ENCODE measurements at regions not wholly inside any gene's neighbourhood (a gene's known extent, or its start where the extent isn't known, plus 50 kb on each side); places are given as distances from the start of the nearest gene placed in this dataset.

GRCh38 chr10:125283191-125283835 is 123.0 kb upstream of the CTBP2 start:
- Histone ChIP-seq H4K20me1 (ENCODE audit: insufficient read depth) (no peaks in the 10 kb centered on the region), H3K9me2 (ENCODE audit: insufficient read depth) (no peaks in the 10 kb centered on the region), H3K9ac (no peak overlapping the region), H3K4me3 (no peak overlapping the region), H2AFZ (no peak overlapping the region), H3F3A (ENCODE audit: insufficient read depth) (no peaks in the 10 kb centered on the region), H3K79me2 (ENCODE audit: insufficient read depth) (no peaks in the 10 kb centered on the region), H3K36me3 (ENCODE audit: low read depth) (no peaks in the 10 kb centered on the region), H3K4me1 (ENCODE audit: insufficient read depth) (no peaks in the 10 kb centered on the region), H3K4me2 (ENCODE audit: unreplicated experiment) (no peak overlapping the region), H3K27ac (no peak overlapping the region), H3K9me3 (ENCODE audit: low read depth) (no peaks in the 10 kb centered on the region), H3K27me3 (replicated peaks; ENCODE audit: insufficient read depth) (peaks cover 26% of the 10 kb centered on the region; the same call in 1 of the 2 replicates)
- TF ChIP-seq EZH2phosphoT487 (IDR thresholded peaks at IDR 0.05; ENCODE audit: insufficient read depth, low read depth) (no peak), EZH2 (IDR thresholded peaks at IDR 0.05; ENCODE audit: insufficient read depth, poor library complexity, severe bottlenecking) (no peak)
- no peak for DNase-seq
- in situ Hi-C loops (cut with MboI) = no loop called here
- WGBS, 2 experiments (ENCODE audit: low coverage in 1 of 2, low lambda C conversion rate in 2 of 2, missing lambda C conversion rate in 2 of 2) = 20 to 21% methylated on average over 7 of the region's 7 CpGs

DNA sequence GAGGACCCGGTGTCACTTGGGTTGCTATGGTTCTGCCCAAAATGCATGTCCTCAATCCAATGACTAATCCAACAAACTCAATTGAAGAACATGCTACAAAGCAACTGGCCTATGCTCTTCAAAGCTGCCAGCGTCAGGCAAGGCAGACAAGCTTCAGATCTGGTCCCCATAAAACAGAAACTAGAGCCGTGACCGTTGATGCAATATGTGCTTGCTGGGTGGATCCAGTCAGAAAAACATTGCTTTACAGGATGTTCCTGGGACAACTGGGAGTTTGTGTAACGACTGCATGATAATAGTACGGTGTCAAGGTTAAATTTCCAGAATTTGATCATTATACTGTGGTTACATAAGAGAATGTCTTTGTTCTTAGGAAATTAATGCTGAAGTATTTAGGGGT is 120.7 kb upstream of the CTBP2 start:
- H3K79me2 ChIP-seq (ENCODE audit: insufficient read depth) = no peaks in the 10 kb centered on the region
- H3K27ac ChIP-seq = no peak overlapping the region
- no peak overlapping the region for H3K4me2 ChIP-seq (ENCODE audit: unreplicated experiment)
- H3F3A ChIP-seq (ENCODE audit: insufficient read depth) = no peaks in the 10 kb centered on the region
- WGBS, 2 experiments (ENCODE audit: low coverage in 1 of 2, low lambda C conversion rate in 2 of 2, missing lambda C conversion rate in 2 of 2) = 35 to 36% methylated on average over 6 of the region's 6 CpGs
- in situ Hi-C loops (cut with MboI) = no loop called here
- H3K9ac ChIP-seq = no peak overlapping the region
- H3K4me1 ChIP-seq (ENCODE audit: insufficient read depth) = no peaks in the 10 kb centered on the region
- H3K9me2 ChIP-seq (ENCODE audit: insufficient read depth) = no peaks in the 10 kb centered on the region
- no peaks in the 10 kb centered on the region for H4K20me1 ChIP-seq (ENCODE audit: insufficient read depth)
- no peak overlapping the region for H3K4me3 ChIP-seq
- no peak overlapping the region for H2AFZ ChIP-seq
- TF ChIP-seq EZH2 (IDR thresholded peaks at IDR 0.05; ENCODE audit: insufficient read depth, poor library complexity, severe bottlenecking) (no peak), EZH2phosphoT487 (IDR thresholded peaks at IDR 0.05; ENCODE audit: insufficient read depth, low read depth) (no peak)
- H3K36me3 ChIP-seq (ENCODE audit: low read depth) = no peaks in the 10 kb centered on the region
- no peaks in the 10 kb centered on the region for H3K9me3 ChIP-seq (ENCODE audit: low read depth)
- no peak for DNase-seq
- peaks cover 31% of the 10 kb centered on the region; the same call in 1 of the 2 replicates for H3K27me3 ChIP-seq (replicated peaks; ENCODE audit: insufficient read depth)

GRCh38 chr10:125276133-125276532 is 115.8 kb upstream of the CTBP2 start:
- Histone ChIP-seq H3K79me2 (ENCODE audit: insufficient read depth) (no peaks in the 10 kb centered on the region), H3K9me3 (ENCODE audit: low read depth) (no peaks in the 10 kb centered on the region), H3K4me1 (ENCODE audit: insufficient read depth) (no peaks in the 10 kb centered on the region), H3K9ac (no peak overlapping the region), H3K9me2 (ENCODE audit: insufficient read depth) (no peaks in the 10 kb centered on the region), H3K27me3 (replicated peaks; ENCODE audit: insufficient read depth) (peaks cover 17% of the 10 kb centered on the region; the same call in 1 of the 2 replicates), H3K27ac (no peak overlapping the region), H3F3A (ENCODE audit: insufficient read depth) (no peaks in the 10 kb centered on the region), H4K20me1 (ENCODE audit: insufficient read depth) (no peaks in the 10 kb centered on the region), H3K4me2 (ENCODE audit: unreplicated experiment) (no peak overlapping the region), H3K4me3 (no peak overlapping the region), H3K36me3 (ENCODE audit: low read depth) (no peaks in the 10 kb centered on the region), H2AFZ (no peak overlapping the region)
- no peak for TF ChIP-seq EZH2 (IDR thresholded peaks at IDR 0.05; ENCODE audit: insufficient read depth, poor library complexity, severe bottlenecking)
- no peak for TF ChIP-seq EZH2phosphoT487 (IDR thresholded peaks at IDR 0.05; ENCODE audit: insufficient read depth, low read depth)
- 16 to 24% methylated on average over 2 of the region's 2 CpGs for WGBS, 2 experiments (ENCODE audit: low coverage in 1 of 2, low lambda C conversion rate in 2 of 2, missing lambda C conversion rate in 2 of 2)
- DNase-seq = no peak
- in situ Hi-C loops (cut with MboI) = no loop called here

GRCh38 chr10:125274961-125275360 is 114.6 kb upstream of the CTBP2 start:
- Histone ChIP-seq H3K27me3 (replicated peaks; ENCODE audit: insufficient read depth) (peaks cover 17% of the 10 kb centered on the region; the same call in 1 of the 2 replicates), H3K4me1 (ENCODE audit: insufficient read depth) (no peaks in the 10 kb centered on the region), H3F3A (ENCODE audit: insufficient read depth) (no peaks in the 10 kb centered on the region), H2AFZ (no peak overlapping the region), H4K20me1 (ENCODE audit: insufficient read depth) (no peaks in the 10 kb centered on the region), H3K27ac (no peak overlapping the region), H3K79me2 (ENCODE audit: insufficient read depth) (no peaks in the 10 kb centered on the region), H3K9me3 (ENCODE audit: low read depth) (no peaks in the 10 kb centered on the region), H3K4me2 (ENCODE audit: unreplicated experiment) (no peak overlapping the region), H3K4me3 (no peak overlapping the region), H3K9me2 (ENCODE audit: insufficient read depth) (no peaks in the 10 kb centered on the region), H3K36me3 (ENCODE audit: low read depth) (no peaks in the 10 kb centered on the region), H3K9ac (no peak overlapping the region)
- 13 to 19% methylated on average over 5 of the region's 5 CpGs for WGBS, 2 experiments (ENCODE audit: low coverage in 1 of 2, low lambda C conversion rate in 2 of 2, missing lambda C conversion rate in 2 of 2)
- DNase-seq = no peak
- TF ChIP-seq EZH2phosphoT487 (IDR thresholded peaks at IDR 0.05; ENCODE audit: insufficient read depth, low read depth) (no peak), EZH2 (IDR thresholded peaks at IDR 0.05; ENCODE audit: insufficient read depth, poor library complexity, severe bottlenecking) (no peak)
- in situ Hi-C loops (cut with MboI) = no loop called here
